ENCODE measurements at regions not wholly inside any gene's neighbourhood (a gene's known extent, or its start where the extent isn't known, plus 50 kb on each side); places are given as distances from the start of the nearest gene placed in this dataset.
"Not testable (repeated sequence)": the region's sequence is repeated elsewhere in the genome, so short reads cannot be mapped to it uniquely, and the experiment has no call there.

GRCh38 chr2:55802067-55802466, 108.4 kb upstream of the PNPT1 start:
- H3F3A ChIP-seq (ENCODE audit: insufficient read depth, low read length): no peaks in the 10 kb centered on the region
- H3K4me2 ChIP-seq (ENCODE audit: low read depth, low read length): no peak overlapping the region
- H3K9me2 ChIP-seq (replicated peaks; ENCODE audit: insufficient read depth, low read length): no peaks in the 10 kb centered on the region
- DNase-seq: no peak
- no peaks in the 10 kb centered on the region for H3K36me3 ChIP-seq (replicated peaks; ENCODE audit: insufficient read depth, low read length)
- no peaks in the 10 kb centered on the region for H3K4me1 ChIP-seq (ENCODE audit: low read length)
- TF ChIP-seq EZH2phosphoT487 (IDR thresholded peaks at IDR 0.05; ENCODE audit: low read length): no peak
- TF ChIP-seq EZH2 (optimal IDR thresholded peaks at IDR 0.05; ENCODE audit: low read depth, low read length): no peak
- TF ChIP-seq, protein P1, sequence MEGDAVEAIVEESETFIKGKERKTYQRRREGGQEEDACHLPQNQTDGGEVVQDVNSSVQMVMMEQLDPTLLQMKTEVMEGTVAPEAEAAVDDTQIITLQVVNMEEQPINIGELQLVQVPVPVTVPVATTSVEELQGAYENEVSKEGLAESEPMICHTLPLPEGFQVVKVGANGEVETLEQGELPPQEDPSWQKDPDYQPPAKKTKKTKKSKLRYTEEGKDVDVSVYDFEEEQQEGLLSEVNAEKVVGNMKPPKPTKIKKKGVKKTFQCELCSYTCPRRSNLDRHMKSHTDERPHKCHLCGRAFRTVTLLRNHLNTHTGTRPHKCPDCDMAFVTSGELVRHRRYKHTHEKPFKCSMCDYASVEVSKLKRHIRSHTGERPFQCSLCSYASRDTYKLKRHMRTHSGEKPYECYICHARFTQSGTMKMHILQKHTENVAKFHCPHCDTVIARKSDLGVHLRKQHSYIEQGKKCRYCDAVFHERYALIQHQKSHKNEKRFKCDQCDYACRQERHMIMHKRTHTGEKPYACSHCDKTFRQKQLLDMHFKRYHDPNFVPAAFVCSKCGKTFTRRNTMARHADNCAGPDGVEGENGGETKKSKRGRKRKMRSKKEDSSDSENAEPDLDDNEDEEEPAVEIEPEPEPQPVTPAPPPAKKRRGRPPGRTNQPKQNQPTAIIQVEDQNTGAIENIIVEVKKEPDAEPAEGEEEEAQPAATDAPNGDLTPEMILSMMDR (IDR thresholded peaks at IDR 0.05; ENCODE audit: low read length): no peak
- H4K20me1 ChIP-seq (ENCODE audit: insufficient read depth, low read length): no peaks in the 10 kb centered on the region
- H3K4me3 ChIP-seq (ENCODE audit: low read length): no peak overlapping the region
- H3K9ac ChIP-seq (ENCODE audit: low read length): no peak overlapping the region
- no peaks in the 10 kb centered on the region for H3K9me3 ChIP-seq (replicated peaks; ENCODE audit: insufficient read depth, low read length)
- H3K27me3 ChIP-seq (replicated peaks; ENCODE audit: insufficient read depth, low read length): no peaks in the 10 kb centered on the region
- H2AFZ ChIP-seq (ENCODE audit: low read length): no peak overlapping the region
- no peak overlapping the region for H3K27ac ChIP-seq (ENCODE audit: low read length)
- no peaks in the 10 kb centered on the region for H3K79me2 ChIP-seq (ENCODE audit: low read length)

- Histone ChIP-seq H3K4me3 (ENCODE audit: low read length) (no peak overlapping the region), H2AFZ (ENCODE audit: low read length) (no peak overlapping the region), H3K27ac (ENCODE audit: low read length) (no peak overlapping the region), H3K27me3 (replicated peaks; ENCODE audit: insufficient read depth, low read length) (no peaks in the 10 kb centered on the region), H3K36me3 (replicated peaks; ENCODE audit: insufficient read depth, low read length) (no peaks in the 10 kb centered on the region), H3K4me2 (ENCODE audit: low read depth, low read length) (no peak overlapping the region), H3F3A (ENCODE audit: insufficient read depth, low read length) (no peaks in the 10 kb centered on the region), H3K4me1 (ENCODE audit: low read length) (no peaks in the 10 kb centered on the region), H3K9me2 (replicated peaks; ENCODE audit: insufficient read depth, low read length) (no peaks in the 10 kb centered on the region), H3K9me3 (replicated peaks; ENCODE audit: insufficient read depth, low read length) (no peaks in the 10 kb centered on the region), H3K9ac (ENCODE audit: low read length) (no peak overlapping the region), H3K79me2 (ENCODE audit: low read length) (no peaks in the 10 kb centered on the region), H4K20me1 (ENCODE audit: insufficient read depth, low read length) (no peaks in the 10 kb centered on the region)
- no peak for TF ChIP-seq EZH2 (optimal IDR thresholded peaks at IDR 0.05; ENCODE audit: low read depth, low read length)
- TF ChIP-seq EZH2phosphoT487 (IDR thresholded peaks at IDR 0.05; ENCODE audit: low read length): no peak
- TF ChIP-seq, protein P1 (IDR thresholded peaks at IDR 0.05; ENCODE audit: low read length): no peak
- no peak for DNase-seq
These were observed 107.8 kb upstream of the PNPT1 start for GRCh38 chr2:55801436-55801835.

DNA sequence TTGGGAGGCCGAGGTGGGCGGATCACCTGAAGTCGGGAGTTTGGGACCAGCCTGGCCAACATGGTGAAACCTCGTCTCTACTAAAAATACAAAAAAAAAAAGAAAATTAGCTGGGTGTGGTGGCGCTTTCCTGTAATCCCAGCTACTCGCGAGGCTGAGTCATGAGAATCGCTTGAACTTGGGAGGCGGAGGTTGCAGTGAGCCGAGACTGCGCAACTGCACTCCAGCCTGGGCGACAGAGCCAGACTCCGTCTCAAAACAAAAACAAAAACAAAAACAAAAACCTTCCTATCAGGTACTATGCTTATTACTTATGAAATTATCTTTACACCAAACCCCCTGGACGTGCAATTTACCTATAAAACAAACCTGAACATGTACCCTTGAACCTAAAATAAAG, 106.0 kb upstream of the PNPT1 start:
- H3F3A ChIP-seq (ENCODE audit: insufficient read depth, low read length); H3K4me2 ChIP-seq (ENCODE audit: low read depth, low read length); H4K20me1 ChIP-seq (ENCODE audit: insufficient read depth, low read length); H3K9me2 ChIP-seq (replicated peaks; ENCODE audit: insufficient read depth, low read length); H3K27ac ChIP-seq (ENCODE audit: low read length); DNase-seq; H3K27me3 ChIP-seq (replicated peaks; ENCODE audit: insufficient read depth, low read length); H3K79me2 ChIP-seq (ENCODE audit: low read length); H3K9ac ChIP-seq (ENCODE audit: low read length); H3K9me3 ChIP-seq (replicated peaks; ENCODE audit: insufficient read depth, low read length); H3K4me3 ChIP-seq (ENCODE audit: low read length); H2AFZ ChIP-seq (ENCODE audit: low read length); H3K36me3 ChIP-seq (replicated peaks; ENCODE audit: insufficient read depth, low read length); H3K4me1 ChIP-seq (ENCODE audit: low read length): not testable (repeated sequence)

- Histone ChIP-seq H3K9me3 (replicated peaks; ENCODE audit: insufficient read depth, low read length) (no peaks in the 10 kb centered on the region), H3K4me3 (ENCODE audit: low read length) (no peak overlapping the region), H3K27me3 (replicated peaks; ENCODE audit: insufficient read depth, low read length) (no peaks in the 10 kb centered on the region), H3F3A (ENCODE audit: insufficient read depth, low read length) (no peaks in the 10 kb centered on the region), H3K4me2 (ENCODE audit: low read depth, low read length) (no peak overlapping the region), H2AFZ (ENCODE audit: low read length) (no peak overlapping the region), H3K36me3 (replicated peaks; ENCODE audit: insufficient read depth, low read length) (no peaks in the 10 kb centered on the region), H3K4me1 (ENCODE audit: low read length) (no peaks in the 10 kb centered on the region), H3K9me2 (replicated peaks; ENCODE audit: insufficient read depth, low read length) (no peaks in the 10 kb centered on the region), H3K79me2 (ENCODE audit: low read length) (no peaks in the 10 kb centered on the region), H3K27ac (ENCODE audit: low read length) (no peak overlapping the region), H3K9ac (ENCODE audit: low read length) (no peak overlapping the region), H4K20me1 (ENCODE audit: insufficient read depth, low read length) (no peaks in the 10 kb centered on the region)
- no peak for DNase-seq
- TF ChIP-seq, protein P1 (IDR thresholded peaks at IDR 0.05; ENCODE audit: low read length): no peak
- TF ChIP-seq EZH2phosphoT487 (IDR thresholded peaks at IDR 0.05; ENCODE audit: low read length): no peak
- TF ChIP-seq EZH2 (optimal IDR thresholded peaks at IDR 0.05; ENCODE audit: low read depth, low read length): no peak
These were observed 102.5 kb upstream of the PNPT1 start for GRCh38 chr2:55796121-55796520.

DNA sequence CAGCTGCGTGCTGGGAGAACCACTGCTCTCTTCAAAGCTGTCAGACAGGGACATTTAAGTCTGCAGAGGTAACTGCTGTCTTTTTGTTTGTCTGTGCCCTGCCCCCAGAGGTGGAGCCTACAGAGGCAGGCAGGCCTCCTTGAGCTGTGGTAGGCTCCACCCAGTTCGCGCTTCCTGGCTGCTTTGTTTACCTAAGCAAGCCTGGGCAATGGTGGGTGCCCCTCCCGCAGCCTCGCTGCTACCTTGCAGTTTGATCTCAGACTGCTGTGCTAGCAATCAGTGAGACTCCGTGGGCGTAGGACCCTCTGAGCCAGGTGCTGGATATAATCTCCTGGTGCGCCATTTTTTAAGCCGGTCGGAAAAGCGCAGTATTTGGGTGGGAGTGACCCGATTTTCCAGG, 100.0 kb upstream of the PNPT1 start:
- H3K4me2 ChIP-seq (ENCODE audit: low read depth, low read length); H3K9me2 ChIP-seq (replicated peaks; ENCODE audit: insufficient read depth, low read length): not testable (repeated sequence)

More for the DNA sequence above, 100.0 kb upstream of the PNPT1 start:
- H3K27me3 ChIP-seq (replicated peaks; ENCODE audit: insufficient read depth, low read length); H3K4me3 ChIP-seq (ENCODE audit: low read length); H4K20me1 ChIP-seq (ENCODE audit: insufficient read depth, low read length); H3K27ac ChIP-seq (ENCODE audit: low read length); H3F3A ChIP-seq (ENCODE audit: insufficient read depth, low read length); DNase-seq; H3K79me2 ChIP-seq (ENCODE audit: low read length); H3K9ac ChIP-seq (ENCODE audit: low read length); H3K9me3 ChIP-seq (replicated peaks; ENCODE audit: insufficient read depth, low read length); H3K4me1 ChIP-seq (ENCODE audit: low read length); H3K36me3 ChIP-seq (replicated peaks; ENCODE audit: insufficient read depth, low read length); H2AFZ ChIP-seq (ENCODE audit: low read length): not testable (repeated sequence)

Measured in MM.1S (cell line).